HG02588 (cell line): ENCODE measurements at regions not wholly inside any gene's neighbourhood (a gene's known extent, or its start where the extent isn't known, plus 50 kb on each side); places are given as distances from the start of the nearest gene placed in this dataset.
"Not testable (repeated sequence)": the region's sequence is repeated elsewhere in the genome, so short reads cannot be mapped to it uniquely, and the experiment has no call there.

Experiments used
- ATAC-seq: cut with Tn5 transposase; IDR thresholded peaks from one replicate; pipeline ENCODE4 v1.9.1; 2021; ENCODE audit warnings: mild to moderate bottlenecking, moderate library complexity; ENCODE audit not compliant: unreplicated experiment

DNA sequence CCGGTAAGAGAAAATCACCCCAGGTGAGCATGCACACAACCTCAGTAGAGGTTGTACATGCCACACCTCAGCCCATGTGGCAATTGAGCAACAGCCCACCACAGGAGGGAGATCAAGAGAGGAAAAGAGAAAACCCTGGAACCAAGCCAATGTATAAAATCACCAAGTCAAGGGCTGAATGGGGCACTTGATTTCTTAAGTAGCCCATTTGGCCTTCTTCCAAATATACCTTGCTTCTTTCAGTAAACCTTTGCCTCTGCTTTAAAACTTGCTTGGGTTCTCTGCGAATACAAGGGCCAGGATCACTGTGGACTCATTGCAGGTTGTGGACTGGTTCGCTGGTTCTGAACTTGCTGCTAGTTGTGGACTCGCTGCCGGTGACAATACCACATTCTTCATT lies 1814.0 kb downstream of the PLA2G4A start:
- ATAC-seq, result no peak

DNA sequence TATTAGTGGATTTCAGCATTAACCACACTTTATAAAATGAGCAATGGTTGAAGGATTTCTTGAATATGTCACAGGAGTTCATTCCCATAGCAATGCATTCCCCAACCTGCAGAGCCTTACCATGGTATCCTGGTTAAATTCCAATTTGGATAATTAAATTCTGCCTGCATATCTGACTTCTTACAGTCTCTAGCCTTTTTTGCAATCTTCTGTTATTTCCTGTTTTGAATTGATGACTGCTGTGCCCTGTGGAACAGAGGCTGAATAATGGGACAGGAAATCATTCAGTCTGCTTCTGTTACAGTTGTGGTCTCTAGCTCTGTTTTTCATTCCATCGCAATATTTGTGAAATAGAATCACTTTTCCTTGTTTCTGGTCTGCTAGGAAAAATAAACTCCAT lies 1823.9 kb downstream of the PLA2G4A start:
- ATAC-seq, result no peak

DNA sequence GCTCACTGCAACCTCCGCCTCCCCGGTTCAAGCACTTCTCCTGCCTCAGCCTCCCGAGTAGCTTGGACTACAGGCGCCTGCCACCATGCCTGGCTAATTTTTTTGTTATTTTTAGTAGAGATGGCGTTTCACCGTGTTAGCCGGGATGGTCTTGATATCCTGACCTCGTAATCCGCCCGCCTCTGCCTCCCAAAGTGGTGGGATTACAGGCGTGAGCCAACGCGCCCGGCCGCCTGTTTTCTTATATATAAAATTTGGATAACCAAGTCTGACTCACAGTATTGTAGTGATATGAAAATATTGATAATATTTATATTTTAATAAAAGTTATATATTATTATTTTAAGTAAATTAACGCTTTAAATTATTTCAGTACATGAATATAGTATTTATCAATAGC lies 1821.7 kb downstream of the BRINP3 start:
- not testable (repeated sequence) for ATAC-seq

DNA sequence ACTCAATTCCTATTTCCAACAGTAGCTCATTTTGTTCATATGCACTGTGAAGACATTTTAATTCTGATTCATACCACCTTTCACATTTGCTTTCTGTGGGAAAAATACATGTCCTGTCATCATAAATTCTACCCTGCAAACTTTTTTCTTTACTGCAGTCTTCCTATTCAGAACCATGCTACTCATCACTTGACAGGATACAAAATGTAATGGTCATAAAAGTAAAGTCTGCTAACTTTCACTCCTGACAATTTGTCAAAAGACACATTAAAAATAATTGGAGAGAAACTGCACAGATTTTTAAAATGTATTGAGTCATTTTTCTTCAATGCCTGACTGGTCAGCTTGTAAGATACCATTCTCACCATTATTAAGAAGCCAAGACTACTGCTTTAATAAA lies 1817.1 kb downstream of the BRINP3 start:
- no peak for ATAC-seq

DNA sequence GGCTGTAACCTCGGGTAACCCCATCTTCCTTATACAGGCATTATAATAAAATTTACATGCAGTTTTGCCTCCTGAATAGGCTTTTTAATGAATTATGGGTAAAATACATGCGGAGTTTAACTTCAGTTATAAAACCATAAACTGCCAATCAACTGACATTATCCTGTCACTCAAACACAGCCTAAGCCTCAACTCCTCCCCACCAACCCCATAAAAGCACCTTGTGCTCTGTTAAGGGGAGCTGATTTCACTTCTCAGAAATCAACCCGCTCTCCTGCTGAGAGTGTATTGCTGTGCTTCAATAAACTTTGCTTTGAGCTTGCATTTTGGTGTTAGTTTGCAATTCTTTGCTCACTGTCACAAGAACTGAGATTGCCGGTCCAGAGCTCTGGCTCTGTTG lies 1812.2 kb downstream of the BRINP3 start:
- ATAC-seq, result no peak

DNA sequence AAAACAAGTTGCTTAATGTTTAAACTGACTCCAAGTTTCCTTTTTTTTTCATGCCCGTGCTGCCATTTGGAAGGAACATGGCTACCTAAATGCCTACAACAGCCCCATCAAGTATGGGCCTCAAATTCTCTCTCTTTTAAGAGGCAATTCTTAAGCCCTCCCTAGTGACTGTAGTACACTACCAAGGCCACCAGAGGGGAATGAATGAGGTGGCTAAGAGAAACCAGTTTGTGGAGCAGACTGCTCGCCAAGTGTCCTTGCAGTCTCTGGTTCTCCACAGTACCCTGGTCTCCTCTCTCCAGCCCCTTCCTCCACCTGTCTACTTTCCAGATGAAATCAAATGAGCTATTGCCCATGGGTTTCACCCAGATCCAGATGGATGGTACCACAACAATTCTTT lies 1809.6 kb downstream of the BRINP3 start:
- ATAC-seq, result no peak

DNA sequence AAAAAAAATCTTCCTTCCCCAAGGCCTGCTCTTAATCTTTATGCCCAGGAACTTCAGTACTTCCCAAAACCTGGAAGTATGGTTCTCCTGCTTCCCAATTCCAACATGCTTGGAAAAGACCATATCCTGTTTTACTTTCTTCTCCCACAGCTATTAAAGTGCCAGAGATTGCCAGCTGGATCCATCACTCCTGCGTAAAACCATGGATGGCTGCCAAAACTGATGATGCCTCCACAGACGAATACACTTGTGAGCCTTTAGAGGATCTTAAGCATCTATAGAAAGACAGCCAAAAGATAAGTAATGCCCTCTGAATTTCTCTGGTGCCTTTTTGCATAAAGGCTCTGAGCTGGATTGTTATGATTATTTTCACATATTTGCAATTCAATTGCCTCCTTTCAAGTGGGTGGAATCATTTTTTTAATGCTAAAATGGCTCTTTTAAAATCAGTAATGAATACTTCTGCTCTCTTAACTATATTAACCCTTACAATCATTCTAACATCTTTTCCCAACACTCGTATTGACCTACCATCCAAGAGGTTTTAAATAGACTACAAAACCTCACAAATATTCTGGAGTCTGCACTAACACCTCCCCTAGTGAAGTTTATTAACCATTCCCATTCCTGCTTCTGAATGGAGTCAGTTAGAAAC lies 1807.8 kb downstream of the BRINP3 start:
- ATAC-seq, result no peak

DNA sequence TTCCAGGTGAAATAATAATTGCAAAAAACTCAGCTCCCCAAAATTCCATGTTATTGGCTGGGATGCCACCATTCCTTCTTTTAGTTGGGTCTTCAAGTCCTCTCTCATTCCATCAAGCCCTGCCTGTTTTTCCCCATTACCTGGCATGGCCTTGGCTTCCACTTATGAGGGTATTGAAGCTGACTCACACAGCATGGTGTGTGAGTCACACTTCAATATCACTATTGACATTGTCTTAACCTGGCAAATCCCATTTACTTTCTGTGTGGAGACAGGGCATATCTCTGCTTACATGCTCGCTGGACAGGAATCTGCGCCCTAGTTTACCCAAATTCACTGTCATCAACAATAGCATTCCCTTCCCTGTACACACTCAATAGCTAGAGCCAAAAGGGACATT lies 1806.8 kb downstream of the BRINP3 start:
- ATAC-seq, result no peak

DNA sequence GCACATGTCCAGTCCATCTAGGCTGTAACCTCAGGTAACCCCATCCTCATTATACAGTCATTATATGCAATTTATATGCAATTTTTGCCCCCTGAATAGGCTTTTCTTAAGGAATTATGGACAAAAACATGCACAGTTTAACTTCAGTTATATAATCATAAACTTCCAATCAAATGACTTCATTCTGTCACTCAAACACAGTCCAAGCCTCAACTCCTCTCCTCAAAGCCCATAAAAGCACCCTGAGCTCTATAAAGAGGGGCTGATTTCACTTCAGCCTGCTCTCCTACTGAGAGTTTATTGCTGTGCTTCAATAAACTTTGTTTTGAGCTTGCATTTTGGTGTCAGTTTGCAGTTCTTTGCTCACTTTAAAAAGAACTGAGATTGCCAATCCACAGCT lies 1805.5 kb downstream of the BRINP3 start:
- no peak for ATAC-seq

DNA sequence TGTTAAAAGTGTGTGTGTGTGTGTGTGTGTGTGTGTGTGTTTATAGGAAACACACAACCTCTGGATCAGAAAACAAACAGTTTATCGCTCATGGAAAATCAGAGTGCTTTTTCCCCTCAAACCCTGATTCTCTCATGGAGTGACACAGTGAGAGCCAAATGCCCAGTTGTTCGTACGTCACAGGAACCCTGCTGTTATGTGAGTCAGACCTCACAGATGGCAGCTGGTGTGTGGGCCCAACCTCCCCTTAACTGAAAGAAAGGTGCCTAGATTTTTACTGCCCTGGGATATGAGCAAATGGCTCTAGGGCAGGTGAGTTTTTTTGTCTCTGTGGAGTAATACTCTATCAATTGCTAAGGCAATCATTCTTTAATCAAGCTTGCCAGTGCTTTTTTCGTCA lies 1788.1 kb downstream of the BRINP3 start:
- ATAC-seq, result no peak

DNA sequence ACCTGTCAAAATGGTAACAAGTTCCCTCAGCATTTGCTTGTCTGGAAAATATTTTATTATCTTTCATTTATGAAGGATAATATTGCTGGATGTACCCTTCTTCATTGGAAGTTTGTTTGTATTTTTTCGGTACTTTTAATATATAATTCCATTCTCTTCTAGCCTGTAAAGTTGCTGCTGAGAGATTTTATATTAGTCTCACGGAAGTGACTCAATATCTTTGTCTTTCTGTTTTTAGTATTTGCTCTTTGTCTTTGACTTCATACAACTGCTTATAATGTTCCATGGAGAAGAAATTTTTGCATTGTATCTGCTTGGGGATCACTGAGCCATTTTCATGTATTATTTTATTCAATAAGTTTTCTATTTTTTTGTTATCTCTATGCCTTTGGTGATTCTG lies 1777.5 kb downstream of the BRINP3 start:
- ATAC-seq, result no peak

DNA sequence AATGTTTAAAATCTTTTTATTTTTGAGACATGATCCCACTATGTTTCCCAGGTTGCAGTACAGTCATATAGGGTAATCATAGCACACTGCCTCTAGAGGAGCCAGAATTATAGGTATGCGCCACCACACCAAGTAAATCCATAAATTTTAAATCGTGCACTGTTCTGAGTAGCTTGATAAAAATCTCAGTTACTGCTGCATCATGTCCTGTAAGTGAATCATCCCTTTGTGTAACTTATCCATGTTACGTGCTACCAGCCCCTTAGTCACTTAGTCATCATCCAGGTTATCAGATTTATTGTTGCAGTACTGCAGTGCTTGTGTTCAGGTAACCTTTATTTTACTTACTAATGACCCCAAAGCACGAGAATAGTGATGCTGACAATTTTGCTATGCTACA lies 1770.9 kb downstream of the BRINP3 start:
- ATAC-seq, result no peak

DNA sequence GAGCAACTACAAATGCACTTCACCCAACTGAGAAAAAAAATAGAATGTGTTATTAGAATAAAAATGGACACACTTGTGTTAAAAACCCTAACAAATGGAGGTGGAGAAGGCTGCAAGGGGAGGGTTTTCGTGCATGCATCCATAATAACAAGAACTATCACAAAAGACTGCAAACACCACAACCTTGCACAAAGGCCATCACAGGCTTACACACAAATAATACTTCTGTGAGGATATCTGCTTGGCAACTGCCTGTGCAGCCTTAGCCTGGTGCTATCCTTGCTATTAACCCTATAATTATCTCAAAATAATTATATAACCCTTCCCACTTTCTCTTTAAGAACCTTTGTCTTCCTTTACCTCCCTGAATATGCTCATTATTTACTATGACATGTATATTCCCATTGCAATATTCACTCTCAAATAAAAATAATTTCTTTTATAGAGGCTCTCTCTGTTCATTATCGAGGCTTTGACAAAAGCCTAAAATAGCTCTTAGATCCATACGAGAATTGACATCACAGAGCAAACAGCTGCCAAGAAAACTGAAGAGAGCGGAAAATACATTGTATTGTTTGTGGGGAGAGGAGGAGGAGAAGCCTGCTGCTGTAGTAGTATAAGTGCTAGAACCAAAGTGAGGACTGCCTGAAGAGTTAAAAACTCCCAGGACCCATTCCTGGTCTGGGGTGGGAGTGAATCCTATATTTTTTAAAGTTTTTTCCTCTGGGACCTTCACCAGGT lies 1768.7 kb downstream of the BRINP3 start:
- no peak for ATAC-seq

DNA sequence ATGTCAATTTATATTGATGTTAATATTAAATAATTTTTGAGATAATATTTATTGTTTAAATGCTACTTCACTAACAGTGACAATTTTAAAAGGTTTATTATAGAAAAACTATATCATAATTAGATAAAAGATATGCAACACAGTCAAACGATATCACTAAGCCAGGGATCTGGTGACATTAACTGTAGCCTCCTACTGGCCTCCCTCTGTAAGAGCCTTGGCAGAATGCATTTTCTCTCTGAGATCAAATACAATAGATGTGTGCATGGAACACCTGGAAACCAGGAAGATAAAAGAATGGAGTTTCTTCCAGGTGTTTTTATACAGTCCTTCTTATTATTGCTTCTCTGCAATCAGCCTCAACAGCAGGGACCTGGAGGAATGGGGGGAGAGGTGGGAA lies 1762.1 kb downstream of the BRINP3 start:
- no peak for ATAC-seq

DNA sequence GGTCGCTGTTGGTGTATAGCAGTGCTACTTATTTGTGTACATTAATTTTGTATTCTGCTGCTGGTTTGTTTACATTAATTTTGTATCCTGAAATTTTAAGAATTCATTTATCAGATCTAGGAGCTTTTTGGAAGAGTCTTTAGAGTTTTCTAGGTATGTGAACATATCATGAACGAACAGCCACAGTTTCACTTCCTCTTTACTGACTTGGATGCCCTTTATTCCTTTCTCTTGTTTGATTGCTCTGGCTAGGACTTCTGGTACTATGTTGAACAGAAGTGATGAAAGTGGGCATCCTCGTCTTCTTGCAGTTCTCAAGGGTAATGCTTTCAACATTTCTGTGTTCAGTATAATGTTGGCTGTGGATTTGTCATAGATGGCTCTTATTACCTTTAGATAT lies 1757.9 kb downstream of the BRINP3 start:
- ATAC-seq, result no peak

DNA sequence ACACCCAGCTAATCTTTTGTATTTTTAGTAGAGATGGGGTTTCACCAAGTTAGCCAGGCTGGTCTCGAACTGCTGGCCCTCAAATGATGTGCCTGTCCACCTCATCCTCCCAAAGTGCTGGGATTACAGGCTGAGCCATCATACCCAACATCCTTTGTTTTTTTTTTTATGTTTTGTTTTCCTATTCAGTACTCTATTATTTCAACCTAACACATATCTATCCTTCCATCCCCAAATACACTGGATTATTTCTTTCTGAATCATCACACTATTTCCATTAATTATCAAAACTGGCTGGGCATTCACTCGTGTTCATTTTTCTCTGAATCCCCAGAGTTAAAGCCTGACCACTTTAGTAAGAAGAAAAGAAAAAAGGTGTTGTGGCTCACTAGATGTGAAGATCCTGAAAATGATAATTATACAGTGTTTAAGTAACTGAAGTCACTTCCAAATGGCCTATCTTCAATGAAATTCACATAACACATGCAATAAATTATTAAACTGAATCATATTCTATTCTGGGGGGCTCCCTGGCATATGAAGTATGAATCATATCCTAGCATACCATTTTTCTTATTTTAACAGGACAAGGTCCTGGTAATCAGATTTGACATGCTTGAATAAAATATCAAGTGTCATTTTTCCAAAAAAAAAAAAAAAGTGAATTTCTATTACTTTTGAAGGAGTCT lies 1754.2 kb downstream of the BRINP3 start:
- ATAC-seq, result no peak

DNA sequence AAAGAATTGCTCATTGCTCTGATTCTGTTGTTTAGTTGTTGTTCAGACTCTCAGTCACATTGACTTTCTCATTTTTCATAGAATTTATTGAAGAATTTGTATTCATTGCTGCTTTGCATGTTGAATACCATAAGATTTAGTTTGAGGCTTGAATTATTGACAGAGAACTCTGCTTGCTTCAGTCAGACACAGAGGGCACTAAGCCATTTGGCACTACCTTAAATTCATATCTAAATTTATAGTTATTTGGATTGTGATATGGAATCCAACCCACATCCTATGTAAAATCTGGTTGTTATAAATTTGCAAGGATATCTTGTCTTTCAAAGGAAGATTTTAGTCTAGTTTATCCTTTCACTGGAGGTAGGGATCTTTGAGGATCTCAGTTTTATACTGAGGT lies 1748.6 kb downstream of the BRINP3 start:
- no peak for ATAC-seq

DNA sequence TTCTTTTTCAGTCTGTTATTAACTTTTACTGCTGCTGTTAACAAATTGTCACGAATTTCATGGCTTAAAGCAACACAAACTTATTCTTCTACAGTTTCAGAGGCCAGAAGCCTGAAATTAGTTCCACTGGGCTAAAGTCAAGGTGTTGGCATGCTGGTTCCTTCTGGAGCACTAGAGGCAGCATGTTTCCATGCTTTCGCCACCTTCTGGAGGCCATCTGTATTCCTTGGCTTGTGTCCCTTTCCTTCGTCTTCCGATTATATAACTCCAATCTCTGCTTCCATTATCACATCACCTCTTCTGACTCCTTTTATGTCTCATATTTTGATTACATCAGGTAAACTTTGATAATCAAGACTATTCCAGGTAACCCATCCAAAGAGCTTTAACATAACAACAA lies 1742.1 kb downstream of the BRINP3 start:
- ATAC-seq, result no peak

DNA sequence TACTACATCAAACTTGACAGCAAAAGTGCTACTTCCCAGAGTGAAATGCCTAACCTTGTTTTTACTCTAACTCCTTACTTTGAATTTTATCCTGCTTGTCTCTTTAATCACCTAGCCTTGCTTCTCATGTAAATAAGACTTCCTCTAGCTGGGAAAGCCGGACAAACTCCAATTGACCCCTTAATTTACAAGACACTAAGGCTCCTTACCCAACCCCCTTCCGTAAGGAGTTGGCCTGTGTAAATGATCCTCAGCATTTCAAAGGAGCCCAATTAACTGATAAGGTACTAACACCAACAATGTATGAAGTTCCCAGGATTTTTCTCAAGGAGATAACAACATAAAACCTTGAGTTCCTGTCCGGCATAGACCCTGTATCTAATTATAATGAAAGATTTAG lies 1728.4 kb downstream of the BRINP3 start:
- not testable (repeated sequence) for ATAC-seq

DNA sequence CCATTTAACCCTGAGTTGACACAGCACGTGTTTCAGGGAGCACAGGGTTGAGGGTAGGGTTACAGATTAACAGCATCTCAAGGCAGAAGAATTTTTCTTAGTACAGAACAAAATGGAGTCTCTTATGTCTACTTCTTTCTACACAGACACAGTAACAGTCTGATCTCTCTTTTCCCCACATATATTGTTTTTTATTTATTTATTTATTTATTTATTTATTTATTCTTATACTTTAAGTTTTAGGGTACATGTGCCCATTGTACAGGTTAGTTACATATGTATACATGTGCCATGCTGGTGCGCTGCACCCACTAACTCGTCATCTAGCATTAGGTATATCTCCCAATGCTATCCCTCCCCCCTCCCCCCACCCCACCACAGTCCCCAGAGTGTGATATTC lies 1725.6 kb downstream of the BRINP3 start:
- not testable (repeated sequence) for ATAC-seq

DNA sequence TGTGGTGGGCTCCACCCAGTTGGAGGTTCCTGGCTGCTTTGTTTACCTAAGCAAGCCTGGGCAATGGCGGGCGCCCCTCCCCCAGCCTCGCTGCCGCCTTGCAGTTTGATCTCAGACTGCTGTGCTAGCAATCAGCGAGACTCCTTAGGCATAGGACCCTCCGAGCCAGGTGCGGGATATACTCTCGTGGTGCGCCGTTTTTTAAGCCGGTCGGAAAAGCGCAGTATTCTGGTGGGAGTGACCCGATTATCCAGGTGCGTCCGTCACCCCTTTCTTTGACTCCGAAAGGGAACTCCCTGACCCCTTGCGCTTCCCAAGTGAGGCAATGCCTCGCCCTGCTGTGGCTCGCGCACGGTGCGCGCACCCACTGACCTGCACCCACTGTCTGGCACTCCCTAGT lies 1719.9 kb downstream of the BRINP3 start:
- ATAC-seq, result not testable (repeated sequence)

DNA sequence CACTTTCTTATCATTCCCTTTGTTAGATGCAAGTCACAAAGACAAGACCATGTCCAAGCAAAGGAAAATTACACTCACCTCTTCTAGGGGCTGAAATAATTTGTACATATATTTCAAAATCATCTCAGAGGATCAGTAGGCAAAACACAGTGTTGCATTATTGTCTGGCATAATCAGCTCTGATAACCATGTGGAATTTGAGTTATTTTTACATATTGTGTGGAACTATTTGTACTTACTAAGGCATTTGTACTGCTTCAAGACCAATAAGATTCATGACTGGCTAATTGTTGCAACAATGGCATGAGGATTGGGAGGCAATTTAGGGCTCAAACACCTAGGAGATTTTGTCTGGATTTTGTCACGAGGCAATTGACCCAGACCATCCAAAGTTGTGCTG lies 1716.4 kb downstream of the BRINP3 start:
- ATAC-seq, result no peak
